HepG2 (cell line): ENCODE measurements at regions not wholly inside any gene's neighbourhood (a gene's known extent, or its start where the extent isn't known, plus 50 kb on each side); places are given as distances from the start of the nearest gene placed in this dataset.

Experiments used
- ATAC-seq: fragments of 200-7000 bp; cut with Tn5 transposase; 3 replicates; pipeline ENCODE4 v1.9.1; 2020; ENCODE audit warnings: mild to moderate bottlenecking, moderate library complexity
- BruUV-seq: library from RNA; stranded (reverse); fragments of 400-500 nt; replicated peaks from 2 replicates; lab custom pipeline; 2021; lab: Mats Ljungman, UMichigan
- CTCF ChIA-PET: fragments of 300-600 bp; formaldehyde crosslinking; extraction: SDS; loops from one replicate; lab custom pipeline; 2021; ENCODE audit warnings: low total read pairs, inconsistent platforms, low intra/inter-chr PET ratio; lab: Yijun Ruan, JAX
- POLR2A ChIA-PET: fragments of 350-600 bp; sonication (Branson Sonifier 250); formaldehyde crosslinking; loops from one replicate; lab custom pipeline; 2020; ENCODE audit warnings: antibody characterized with exemption, inconsistent platforms; lab: Yijun Ruan, JAX
- DNase-seq: peaks from one replicate; pipeline ENCODE4 v3.0.0-alpha.2; 2015; ENCODE audit warnings: low spot score
- FAIRE-seq: peaks from 3 replicates; lab custom pipeline; 2011; peaks lifted over from hg19 to GRCh38; lab: Jason Lieb, UNC
- H2AFZ ChIP-seq: one replicate; pipeline ENCODE4 v1.6.1; 2011; ENCODE audit warnings: low read length, inconsistent platforms
- H3K27ac ChIP-seq: fragments of 300-600 bp; 3 replicates; pipeline ENCODE4 v1.8.0; 2011; ENCODE audit warnings: mixed run types, mild to moderate bottlenecking, mixed read lengths, low read length, inconsistent platforms; ENCODE audit not compliant: insufficient read depth; ENCODE audit errors: extremely low read length
- H3K27me3 ChIP-seq, 2 experiments: fragments of 200-600 bp in 1 of 2; 2 replicates in 1 of 2; 3 replicates in 1 of 2; pipeline versions ENCODE4 v1.6.0 to v1.8.0; 2011; ENCODE audit warnings: low read length in 2 of 2, mild to moderate bottlenecking in 2 of 2, moderate library complexity in 2 of 2, inconsistent platforms in 1 of 2; ENCODE audit not compliant: insufficient read depth in 2 of 2, control insufficient read depth in 1 of 2
- H3K36me3 ChIP-seq, 2 experiments: fragments of 200-600 bp in 1 of 2; replicated peaks in 1 of 2; 2 replicates in 1 of 2; 3 replicates in 1 of 2; pipeline versions ENCODE4 v1.5.1 to v1.8.0; 2011; ENCODE audit warnings: low read length in 2 of 2, inconsistent platforms in 1 of 2; ENCODE audit not compliant: insufficient read depth in 2 of 2, control insufficient read depth in 1 of 2
- H3K4me1 ChIP-seq: 2 replicates; pipeline ENCODE4 v1.5.1; 2012; ENCODE audit warnings: low read length, inconsistent platforms; ENCODE audit not compliant: insufficient read depth
- H3K4me2 ChIP-seq: 2 replicates; pipeline ENCODE4 v1.6.0; 2011; ENCODE audit warnings: low read depth, low read length, inconsistent platforms
- H3K4me3 ChIP-seq, 3 experiments: fragments of 200-600 bp in 1 of 3; sonication (generic), shearing (Covaris generic) in 1 of 3; replicated peaks in 1 of 3; 2 replicates each; pipeline ENCODE4 v1.5.1; 2011 to 2016; ENCODE audit warnings: low read length in 3 of 3, inconsistent platforms in 2 of 3, low read depth in 2 of 3, mild to moderate bottlenecking in 2 of 3, control low read depth in 1 of 3, mixed read lengths in 1 of 3; ENCODE audit not compliant: insufficient read depth in 1 of 3
- H3K79me2 ChIP-seq: one replicate; pipeline ENCODE4 v1.6.1; 2011; ENCODE audit warnings: low read length, inconsistent platforms; ENCODE audit not compliant: insufficient read depth
- H3K9ac ChIP-seq: 2 replicates; pipeline ENCODE4 v1.6.0; 2011; ENCODE audit warnings: mild to moderate bottlenecking, low read depth, low read length, inconsistent platforms; ENCODE audit not compliant: insufficient read depth
- H3K9me3 ChIP-seq: 2 replicates; pipeline ENCODE4 v1.5.1; 2012; ENCODE audit warnings: mild to moderate bottlenecking, low read length
- H4K20me1 ChIP-seq: 2 replicates; pipeline ENCODE4 v1.6.0; 2011; ENCODE audit warnings: inconsistent platforms, mild to moderate bottlenecking, low read length, moderate library complexity; ENCODE audit not compliant: insufficient read depth
- ARHGAP35 ChIP-seq: sonication (generic); formaldehyde crosslinking; IDR thresholded peaks from 2 replicates; pipeline ENCODE4 v1.9.0; 2022; ENCODE audit warnings: mild to moderate bottlenecking, inconsistent platforms, moderate library complexity, missing genetic modification reagents, borderline replicate concordance
- KAT7 ChIP-seq: IDR thresholded peaks from 2 replicates; pipeline ENCODE4 v1.6.1; 2018; ENCODE audit warnings: borderline replicate concordance, missing compliant biosample characterization
- KDM4B ChIP-seq: sonication (generic); formaldehyde crosslinking; IDR thresholded peaks from 2 replicates; pipeline ENCODE4 v1.4.0; 2020; ENCODE audit warnings: missing genetic modification reagents
- NAIF1 ChIP-seq: sonication (generic); formaldehyde crosslinking; IDR thresholded peaks from 2 replicates; pipeline ENCODE4 v1.5.0; 2020; ENCODE audit warnings: mild to moderate bottlenecking, missing genetic modification reagents, borderline replicate concordance
- RARA ChIP-seq: IDR thresholded peaks from 2 replicates; pipeline ENCODE4 v1.6.1; 2016; ENCODE audit warnings: missing genetic modification reagents, missing compliant biosample characterization
- SIX4 ChIP-seq: sonication (generic); formaldehyde crosslinking; IDR thresholded peaks from 2 replicates; pipeline ENCODE4 v1.4.0; 2020; ENCODE audit warnings: missing genetic modification reagents
- SMARCE1 ChIP-seq: fragments of 450-650 bp; IDR thresholded peaks from 2 replicates; pipeline ENCODE4 v1.6.1; 2017; ENCODE audit warnings: borderline replicate concordance
- TBX3 ChIP-seq: fragments of 450-650 bp; IDR thresholded peaks from 2 replicates; pipeline ENCODE4 v1.6.1; 2017; ENCODE audit warnings: antibody characterized with exemption, mild to moderate bottlenecking, inconsistent platforms, borderline replicate concordance
- ZNF441 ChIP-seq: sonication (generic); formaldehyde crosslinking; IDR thresholded peaks from 2 replicates; pipeline ENCODE4 v1.7.0; 2021; ENCODE audit warnings: missing genetic modification reagents, borderline replicate concordance
- ZNF513 ChIP-seq: sonication (generic); formaldehyde crosslinking; conservative IDR thresholded peaks from 2 replicates; pipeline ENCODE4 v1.5.0; 2020; ENCODE audit warnings: missing genetic modification reagents
- ZNF549 ChIP-seq: sonication (generic); formaldehyde crosslinking; IDR thresholded peaks from 2 replicates; pipeline ENCODE4 v1.5.0; 2020; ENCODE audit warnings: missing genetic modification reagents
- ZNF678 ChIP-seq: sonication (generic); formaldehyde crosslinking; IDR thresholded peaks from 2 replicates; pipeline ENCODE4 v1.4.0; 2020; ENCODE audit warnings: mild to moderate bottlenecking, missing genetic modification reagents
- WGBS: methylation state at CpG from one replicate; pipeline ENCODE4 v1.1.6; 2017; ENCODE audit warnings: low lambda C conversion rate; 5-methylcytosine and 5-hydroxymethylcytosine counted together
- in situ Hi-C: cut with HindIII; loops from 2 replicates; pipeline ENCODE4 v1.10.0; 2017; ENCODE audit warnings: low pct_unique_long_range_greater_than_20kb; ENCODE audit not compliant: extremely low pct_ligation_motif_present
- intact Hi-C: fragments of 100-400 bp; cut with micrococcal nuclease; formaldehyde crosslinking; loops from one replicate; pipeline ENCODE4 v1.10.0; 2022; ENCODE audit not compliant: unreplicated experiment
- TF ChIP-seq, protein P1 (sequence below): sonication (generic); formaldehyde crosslinking; IDR thresholded peaks from 2 replicates; pipeline ENCODE4 v1.5.0; 2020; ENCODE audit warnings: missing genetic modification reagents, mild to moderate bottlenecking, borderline replicate concordance

GRCh38 chr9:1907465-1907864 lies 107.7 kb upstream of the SMARCA2 start:
- TF ChIP-seq TBX3 (no peak), ZNF549 (no peak), ZNF678 (no peak), KDM4B (CRISPR knock-in tag) (no peak), SIX4 (CRISPR knock-in tag) (no peak), ZNF441 (no peak), RARA (CRISPR knock-in tag) (no peak), NAIF1 (CRISPR knock-in tag) (no peak), ZNF513 (no peak), SMARCE1 (no peak), ARHGAP35 (CRISPR knock-in tag) (no peak), KAT7 (CRISPR knock-in tag) (no peak)
- TF ChIP-seq, protein P1, sequence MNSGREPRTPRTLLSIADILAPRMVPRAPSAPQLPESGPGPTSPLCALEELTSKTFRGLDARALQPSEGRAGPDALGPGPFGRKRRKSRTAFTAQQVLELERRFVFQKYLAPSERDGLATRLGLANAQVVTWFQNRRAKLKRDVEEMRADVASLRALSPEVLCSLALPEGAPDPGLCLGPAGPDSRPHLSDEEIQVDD (CRISPR knock-in tag) = no peak
- ATAC-seq = no peak
- H3K27ac ChIP-seq = no peak overlapping the region
- POLR2A ChIA-PET = no interaction called here
- H3K4me1 ChIP-seq = no peaks in the 10 kb centered on the region
- H3K27me3 ChIP-seq = no peaks in the 10 kb centered on the region
- H3K9me3 ChIP-seq = peaks cover 14% of the 10 kb centered on the region
- intact Hi-C loops = no loop called here
- H3K36me3 ChIP-seq = no peaks in the 10 kb centered on the region
- no peaks in the 10 kb centered on the region for H4K20me1 ChIP-seq
- CTCF ChIA-PET = no interaction called here
- FAIRE-seq = no peak
- H3K4me3 ChIP-seq = no peak overlapping the region
- BruUV-seq = no TSS peak
- 5% methylated on average over 1 of the region's 1 CpG for WGBS
- no peak for DNase-seq
- H3K79me2 ChIP-seq = no peaks in the 10 kb centered on the region
- H3K4me2 ChIP-seq = no peak overlapping the region
- H2AFZ ChIP-seq = no peak overlapping the region
- no peak overlapping the region for H3K9ac ChIP-seq
- in situ Hi-C loops = no loop called here
